Gastroesophageal sphincter (tissue), 3 donors: ENCODE measurements at regions not wholly inside any gene's neighbourhood (a gene's known extent, or its start where the extent isn't known, plus 50 kb on each side); places are given as distances from the start of the nearest gene placed in this dataset.

Experiments used
- CTCF ChIP-seq, 4 experiments: fragments of 200-600 bp in 2 of 4; fragments of 450-650 bp in 2 of 4; sonication (generic) in 1 of 4; IDR thresholded peaks; one replicate each; pipeline ENCODE4 v1.5.1; 2017 to 2019; ENCODE audit warnings: antibody characterized with exemption in 4 of 4, mild to moderate bottlenecking in 2 of 4, moderate library complexity in 2 of 4
- EP300 ChIP-seq: sonication (generic); formaldehyde crosslinking; IDR thresholded peaks from one replicate; pipeline ENCODE4 v1.6.1; 2017; ENCODE audit warnings: antibody characterized with exemption, mild to moderate bottlenecking
- POLR2A ChIP-seq, 2 donors: fragments of 450-650 bp; IDR thresholded peaks; one replicate each; pipeline ENCODE4 v1.6.1; 2017; ENCODE audit warnings: antibody characterized with exemption in 2 of 2, mild to moderate bottlenecking in 2 of 2, moderate library complexity in 1 of 2
- POLR2AphosphoS5 ChIP-seq: sonication (generic); formaldehyde crosslinking; IDR thresholded peaks from one replicate; pipeline ENCODE4 v1.6.1; 2017; ENCODE audit warnings: antibody characterized with exemption

GRCh38 chr19:28706693-28707092, 506.3 kb downstream of the UQCRFS1 start:
- no peak for TF ChIP-seq CTCF (IDR thresholded peaks at IDR 0.05)
- no peak for TF ChIP-seq POLR2A (IDR thresholded peaks at IDR 0.05)
- TF ChIP-seq POLR2AphosphoS5, result no peak
- TF ChIP-seq EP300, result no peak
